UCSD-AML1 (cell line): ENCODE measurements at regions not wholly inside any gene's neighbourhood (a gene's known extent, or its start where the extent isn't known, plus 50 kb on each side); places are given as distances from the start of the nearest gene placed in this dataset.

ENCODE experiments used
- DNase-seq: peaks from one replicate; lab custom pipeline; 2025; ENCODE audit not compliant: unreplicated experiment; lab: John Stamatoyannopoulos, UW

GRCh38 chr1:61531716-61532115 is 193.2 kb downstream of the TM2D1 start:
- no peak for DNase-seq

DNA sequence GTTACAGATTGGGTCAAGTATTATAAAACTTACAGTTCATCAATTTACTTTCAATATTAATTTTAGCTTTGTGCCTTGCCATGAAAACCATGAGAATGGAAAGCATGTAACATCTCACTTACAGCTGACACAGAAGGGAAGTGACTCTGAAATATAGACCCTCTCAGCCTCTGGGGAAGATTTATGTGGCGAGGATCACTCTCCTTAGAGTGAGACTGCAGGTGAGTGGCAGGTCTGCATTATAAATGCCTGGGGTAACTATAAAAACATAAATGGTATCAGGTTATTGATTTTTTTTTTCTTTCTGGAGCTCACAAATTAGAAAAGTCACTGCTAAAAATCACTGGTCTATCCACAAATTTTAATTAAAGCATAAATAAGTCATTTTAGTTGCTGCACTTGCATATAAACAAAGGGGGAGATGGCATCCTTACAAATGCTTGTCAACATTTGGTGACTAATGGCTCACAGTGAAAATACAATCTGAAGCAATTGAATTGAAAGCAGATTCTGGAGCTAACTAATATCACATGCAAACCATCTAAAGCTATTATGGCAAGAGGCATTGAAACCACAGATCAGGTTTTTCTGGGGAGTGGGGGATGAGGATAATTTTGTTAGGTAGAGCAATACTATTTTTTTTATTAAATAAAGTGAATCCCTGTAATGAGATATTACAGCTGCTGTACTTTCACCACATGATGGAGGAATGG is 200.9 kb downstream of the TM2D1 start:
- DNase-seq, result no peak

DNA sequence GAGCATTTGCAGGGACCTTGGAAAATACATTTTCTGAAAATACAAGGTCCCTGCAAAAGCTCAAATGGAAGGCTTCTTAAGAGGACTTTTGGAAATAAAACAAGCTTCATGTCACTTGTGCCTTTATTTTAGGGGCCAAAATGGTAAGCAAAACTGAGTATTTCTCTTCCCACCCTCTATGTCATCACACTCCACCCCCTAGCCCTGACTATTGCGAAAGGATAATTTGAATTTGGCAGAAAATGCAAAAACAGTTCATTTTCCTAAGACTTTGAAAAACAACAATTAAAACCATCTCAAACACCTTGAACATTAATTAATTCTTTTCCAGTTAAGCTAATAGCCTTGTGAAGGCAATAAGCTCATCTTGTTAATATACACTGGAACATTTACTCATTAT is 201.7 kb downstream of the TM2D1 start:
- DNase-seq, result no peak

DNA sequence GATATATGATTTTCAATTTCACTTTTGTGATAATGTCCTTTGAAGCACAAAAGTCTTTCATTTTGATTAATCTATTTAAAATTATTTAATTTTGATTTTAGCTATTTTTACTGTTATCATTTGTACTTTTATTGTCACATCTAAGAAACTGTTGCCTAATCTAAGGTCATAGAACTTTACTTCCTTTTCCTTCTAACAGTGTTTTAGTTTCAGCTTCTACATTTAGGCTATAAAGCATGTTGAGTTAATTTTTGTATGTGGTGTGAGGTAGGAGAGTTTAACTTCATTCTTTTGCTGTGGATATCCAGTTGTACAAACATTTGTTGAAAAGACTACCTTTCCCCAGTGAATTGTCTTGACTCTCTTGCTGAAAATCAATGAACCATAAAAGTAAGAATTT is 204.5 kb downstream of the TM2D1 start:
- DNase-seq, result no peak

DNA sequence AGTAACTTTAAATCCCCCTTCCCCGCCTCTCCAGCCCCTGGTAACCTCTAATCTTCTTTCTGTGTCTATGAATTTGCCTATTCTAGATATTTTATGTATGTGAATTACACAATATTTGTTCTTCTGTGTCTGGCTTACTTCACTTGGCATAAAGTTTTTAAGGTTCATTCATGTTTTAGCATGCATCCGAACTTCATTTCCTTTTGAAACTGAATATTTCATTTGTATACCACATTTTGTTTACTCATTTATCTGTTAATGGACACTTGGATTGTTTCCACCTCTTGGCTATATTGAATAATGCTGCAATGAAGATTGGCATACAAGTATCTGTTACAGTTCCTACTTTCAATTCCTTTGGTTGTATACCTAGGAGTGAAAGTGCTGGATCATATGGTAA is 205.3 kb downstream of the TM2D1 start:
- no peak for DNase-seq

DNA sequence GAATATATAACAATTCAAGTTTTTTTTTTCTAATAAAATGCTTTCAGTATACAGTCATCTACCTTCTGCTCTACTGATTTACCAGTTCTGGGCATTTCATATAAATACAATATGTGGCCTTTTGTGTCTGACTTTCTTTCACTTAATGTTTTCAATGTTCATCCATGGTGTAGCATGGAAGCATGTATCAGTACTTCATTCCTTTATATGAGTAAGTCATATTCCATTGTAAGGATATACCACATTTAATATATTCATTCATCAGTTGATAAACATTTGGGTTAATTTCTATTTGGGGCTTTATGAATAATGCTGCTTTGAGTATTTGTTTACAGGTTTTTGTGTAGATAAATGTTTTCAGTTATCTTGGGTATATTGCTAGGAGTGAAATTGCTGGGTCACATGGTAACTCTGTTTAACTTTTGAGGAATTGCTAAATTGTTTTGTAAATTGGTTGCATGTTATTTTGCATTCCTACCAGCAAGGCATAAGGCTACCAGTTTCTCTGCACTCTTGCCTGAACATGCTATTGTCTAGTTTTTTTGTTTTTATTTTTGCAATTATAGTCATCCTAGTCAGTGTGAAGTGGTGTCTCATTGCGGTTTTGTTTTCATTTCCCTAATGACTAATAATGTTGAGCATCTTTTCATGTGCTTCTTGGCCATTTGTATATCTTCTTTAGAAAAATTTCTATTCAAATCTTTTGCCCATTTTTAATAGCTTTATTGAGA is 206.1 kb downstream of the TM2D1 start:
- DNase-seq, result no peak

- DNase-seq, result no peak
Observed at GRCh38 chr1:61517345-61517744, 207.6 kb downstream of the TM2D1 start.

DNA sequence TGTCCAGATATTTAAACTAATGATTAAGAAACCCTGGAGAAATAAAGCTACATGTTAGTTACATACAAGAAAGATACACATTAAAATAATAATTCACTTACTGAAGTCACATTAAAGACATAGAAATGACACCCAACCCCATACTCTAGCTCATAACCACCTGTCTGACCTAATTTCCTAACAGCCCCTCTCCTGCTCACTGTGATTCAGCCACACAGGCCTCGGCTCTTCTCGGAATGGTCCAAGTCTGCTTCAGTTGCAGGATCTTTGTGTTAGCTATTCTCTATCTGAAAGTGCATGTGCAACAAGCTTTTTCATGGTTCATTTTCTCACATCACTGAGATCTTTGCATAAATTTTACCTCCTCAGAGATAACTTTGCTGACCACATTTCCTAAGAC is 209.8 kb downstream of the TM2D1 start:
- DNase-seq, result no peak
